ENCODE measurements at regions not wholly inside any gene's neighbourhood (a gene's known extent, or its start where the extent isn't known, plus 50 kb on each side); places are given as distances from the start of the nearest gene placed in this dataset.
"Not testable (repeated sequence)": the region's sequence is repeated elsewhere in the genome, so short reads cannot be mapped to it uniquely, and the experiment has no call there.

- DNase-seq (ENCODE audit: low spot score), result no peak
Measured at GRCh38 chr14:106670011-106670410, 1143.6 kb downstream of the TMEM121 start.

GRCh38 chr14:106674093-106674492 lies 1147.7 kb downstream of the TMEM121 start:
- not testable (repeated sequence) for DNase-seq (ENCODE audit: low spot score)

- DNase-seq (ENCODE audit: low spot score), result not testable (repeated sequence)
Measured at GRCh38 chr14:106674509-106675125, 1148.2 kb downstream of the TMEM121 start.

GRCh38 chr14:106675716-106676115 lies 1149.3 kb downstream of the TMEM121 start:
- not testable (repeated sequence) for DNase-seq (ENCODE audit: low spot score)

- DNase-seq (ENCODE audit: low spot score), result no peak
Measured at GRCh38 chr14:106679776-106680175, 1153.4 kb downstream of the TMEM121 start.

- no peak for DNase-seq (ENCODE audit: low spot score)
Measured at GRCh38 chr14:106681161-106681560, 1154.8 kb downstream of the TMEM121 start.

GRCh38 chr14:106681568-106681967 lies 1155.2 kb downstream of the TMEM121 start:
- DNase-seq (ENCODE audit: low spot score), result no peak

GRCh38 chr14:106683631-106684030 lies 1157.2 kb downstream of the TMEM121 start:
- DNase-seq (ENCODE audit: low spot score), result no peak

- DNase-seq (ENCODE audit: low spot score), result no peak
Measured at GRCh38 chr14:106686533-106686932, 1160.2 kb downstream of the TMEM121 start.

- DNase-seq (ENCODE audit: low spot score), result no peak
Measured at GRCh38 chr14:106690333-106690891, 1164.0 kb downstream of the TMEM121 start.

GRCh38 chr14:106691601-106692291 lies 1165.4 kb downstream of the TMEM121 start:
- no peak for DNase-seq (ENCODE audit: low spot score)

- no peak for DNase-seq (ENCODE audit: low spot score)
Measured at GRCh38 chr14:106694638-106695393, 1168.4 kb downstream of the TMEM121 start.

- DNase-seq (ENCODE audit: low spot score), result not testable (repeated sequence)
Measured at GRCh38 chr14:106698620-106699267, 1172.4 kb downstream of the TMEM121 start.

- not testable (repeated sequence) for DNase-seq (ENCODE audit: low spot score)
Measured at GRCh38 chr14:106703651-106704050, 1177.3 kb downstream of the TMEM121 start.

- DNase-seq (ENCODE audit: low spot score), result not testable (repeated sequence)
Measured at GRCh38 chr14:106706488-106706887, 1180.1 kb downstream of the TMEM121 start.

GRCh38 chr14:106710187-106710586 lies 1183.8 kb downstream of the TMEM121 start:
- DNase-seq (ENCODE audit: low spot score), result not testable (repeated sequence)

GRCh38 chr14:106712513-106712912 lies 1186.1 kb downstream of the TMEM121 start:
- not testable (repeated sequence) for DNase-seq (ENCODE audit: low spot score)

- DNase-seq (ENCODE audit: low spot score), result not testable (repeated sequence)
Measured at GRCh38 chr14:106714446-106715428, 1188.4 kb downstream of the TMEM121 start.

- DNase-seq (ENCODE audit: low spot score), result not testable (repeated sequence)
Measured at GRCh38 chr14:106717544-106717943, 1191.2 kb downstream of the TMEM121 start.

- not testable (repeated sequence) for DNase-seq (ENCODE audit: low spot score)
Measured at GRCh38 chr14:106719880-106720279, 1193.5 kb downstream of the TMEM121 start.

- not testable (repeated sequence) for DNase-seq (ENCODE audit: low spot score)
Measured at GRCh38 chr14:106721926-106722325, 1195.5 kb downstream of the TMEM121 start.

Measured in Ammon's horn (tissue), 1 donor.